Activated CD4-positive, CD25-positive, alpha-beta regulatory T cell treated with anti-CD3 and anti-CD28 coated beads, Interleukin-2, amount 50 U/mL, for 16 hours (primary cell): ENCODE measurements at regions not wholly inside any gene's neighbourhood (a gene's known extent, or its start where the extent isn't known, plus 50 kb on each side); places are given as distances from the start of the nearest gene placed in this dataset.

ENCODE experiments used
- DNase-seq: peaks from one replicate; pipeline ENCODE4 v3.0.0-alpha.2; 2020; ENCODE audit warnings: low read depth, low spot score

DNA sequence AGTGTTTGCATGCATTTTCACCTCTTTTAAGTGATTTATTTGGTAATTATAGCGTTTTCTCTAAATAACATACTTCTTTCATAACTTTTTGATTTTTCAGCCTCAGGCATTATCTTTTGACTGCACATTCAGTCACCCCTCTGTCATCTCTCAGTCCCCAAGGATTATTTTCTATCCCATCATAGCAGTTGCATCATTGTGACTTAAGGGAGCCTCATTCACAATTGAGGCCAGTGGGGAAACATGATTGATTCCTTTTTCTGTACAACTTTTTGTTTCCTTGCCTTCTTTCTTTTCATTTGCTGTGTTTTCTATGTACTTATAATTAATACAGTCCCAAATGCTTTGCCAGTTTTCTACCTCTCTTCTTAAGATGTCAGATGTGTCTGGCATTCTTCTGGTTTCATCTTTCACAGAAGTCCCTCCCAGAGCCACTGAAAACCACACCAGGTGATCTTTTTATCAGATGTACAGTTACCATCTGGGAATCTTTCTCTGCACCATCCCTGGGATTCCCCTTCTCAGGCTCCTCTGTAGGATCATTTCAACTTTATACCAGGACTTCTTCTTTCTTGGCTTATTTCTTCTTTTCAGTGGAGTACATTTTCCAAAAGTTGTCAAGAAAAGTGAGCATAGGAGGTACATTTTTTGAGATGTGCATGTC, 151.4 kb downstream of the RAP2B start:
- no peak for DNase-seq

GRCh38 chr3:153314038-153314437, 152.0 kb downstream of the RAP2B start:
- no peak for DNase-seq

- DNase-seq: no peak
These were observed 153.8 kb downstream of the RAP2B start for GRCh38 chr3:153315781-153316180.

GRCh38 chr3:153319705-153320554, 157.9 kb downstream of the RAP2B start:
- no peak for DNase-seq

DNA sequence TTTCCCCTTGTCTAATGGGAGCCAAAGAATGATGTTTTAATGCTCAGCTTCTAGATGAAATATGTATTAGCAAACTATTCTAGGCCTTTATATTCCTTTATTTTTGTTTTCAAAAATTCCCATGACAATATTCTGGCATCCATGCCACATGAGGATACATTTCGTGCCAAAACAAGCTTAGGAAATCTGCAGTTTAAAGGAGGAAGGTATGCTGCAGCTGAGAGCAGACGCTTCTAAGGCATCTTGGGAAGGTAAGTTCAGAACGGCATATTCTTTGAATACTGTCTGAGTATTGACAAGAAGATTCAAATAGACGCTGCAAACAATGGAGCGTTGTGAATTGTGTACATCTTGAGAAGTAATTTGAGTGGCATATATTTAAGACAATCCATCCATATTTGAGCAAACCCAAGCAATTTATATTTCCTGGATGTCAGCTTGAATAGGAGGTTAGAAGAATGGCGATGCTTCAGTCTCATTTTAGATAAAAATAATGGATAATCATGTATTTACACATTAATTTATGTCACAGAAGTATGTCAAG, 158.6 kb downstream of the RAP2B start:
- DNase-seq: no peak

GRCh38 chr3:153328690-153329089, 166.7 kb downstream of the RAP2B start:
- no peak for DNase-seq

- DNase-seq: no peak
These were observed 168.9 kb downstream of the RAP2B start for GRCh38 chr3:153330901-153331300.

DNA sequence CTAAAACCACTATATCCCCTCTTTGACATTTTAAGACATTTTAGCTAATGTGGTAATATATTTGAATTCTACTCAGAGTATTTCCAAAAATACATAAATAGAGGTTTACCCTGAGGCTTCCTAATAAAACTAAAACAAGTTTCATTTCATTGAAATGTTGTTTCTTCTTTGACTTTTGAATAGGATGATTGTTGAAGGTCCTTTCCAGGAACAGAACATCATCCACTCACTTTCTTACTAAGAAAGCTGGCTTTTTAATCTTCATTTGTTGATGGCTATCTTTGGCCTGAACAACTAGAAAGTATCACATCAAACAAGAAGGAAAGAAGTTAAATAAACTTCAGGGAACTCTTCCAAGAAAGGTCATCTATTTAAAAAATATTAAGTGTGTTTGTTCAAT, 169.7 kb downstream of the RAP2B start:
- no peak for DNase-seq

- no peak for DNase-seq
These were observed 172.5 kb downstream of the RAP2B start for GRCh38 chr3:153334558-153334957.

GRCh38 chr3:153337369-153337768, 175.3 kb downstream of the RAP2B start:
- DNase-seq: no peak

GRCh38 chr3:153338487-153338886, 176.5 kb downstream of the RAP2B start:
- DNase-seq: no peak

DNA sequence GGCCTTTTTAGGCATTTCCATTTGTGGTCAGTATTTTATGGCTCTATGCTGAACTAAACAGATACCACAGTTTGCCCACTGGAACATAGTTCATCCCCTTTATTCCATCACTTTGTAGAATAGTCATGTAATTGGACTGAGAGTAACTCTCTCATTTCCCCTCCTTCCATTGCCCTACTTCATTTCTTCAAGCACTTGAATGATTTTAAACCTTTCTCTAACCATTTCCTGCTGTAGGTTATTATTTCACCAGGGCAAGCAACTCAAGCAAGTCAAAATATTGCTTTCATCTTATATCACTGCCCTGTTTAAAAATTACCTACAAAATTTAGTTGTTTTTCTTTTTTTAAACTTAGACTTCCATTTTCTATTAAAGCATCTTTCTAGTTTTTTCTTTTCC, 177.0 kb downstream of the RAP2B start:
- DNase-seq: no peak

GRCh38 chr3:153343988-153344782, 182.2 kb downstream of the RAP2B start:
- no peak for DNase-seq

GRCh38 chr3:153348457-153349107, 186.6 kb downstream of the RAP2B start:
- no peak for DNase-seq

DNA sequence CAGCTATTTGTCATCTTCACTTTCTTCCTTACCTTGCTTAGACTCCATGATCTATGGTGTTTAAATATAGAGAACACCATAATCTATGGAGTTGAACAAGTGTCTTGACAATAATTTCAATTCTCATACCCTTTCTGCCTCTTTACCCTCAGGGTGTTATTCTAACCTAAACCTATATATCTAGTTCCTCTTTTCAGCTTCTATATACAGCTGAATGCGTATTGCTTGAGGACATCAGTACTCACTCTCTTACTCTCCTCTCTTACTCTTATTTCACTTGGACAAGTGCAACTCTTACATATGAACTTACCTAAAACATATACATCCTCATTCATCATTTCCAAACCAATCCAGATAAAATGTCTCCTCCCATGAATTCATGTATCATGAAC, 187.1 kb downstream of the RAP2B start:
- DNase-seq: no peak

DNA sequence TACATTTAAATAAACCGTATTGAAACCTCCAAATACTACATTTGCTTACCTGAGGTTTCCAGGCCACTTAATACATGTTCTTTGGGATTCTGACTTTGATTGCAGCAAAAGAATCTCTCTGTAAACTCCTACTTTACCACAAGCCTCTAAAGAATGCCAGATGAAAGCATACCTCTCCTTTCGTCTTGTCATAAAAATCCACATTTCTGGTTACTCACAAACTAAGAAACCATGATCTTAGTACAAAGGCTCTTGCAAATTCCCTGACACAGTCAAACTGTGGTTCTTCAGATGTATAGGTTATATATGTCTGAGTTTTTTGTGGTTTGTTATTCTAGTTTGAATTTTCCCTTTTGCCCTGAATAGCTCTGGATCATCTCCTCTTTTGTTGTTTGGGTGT, 188.4 kb downstream of the RAP2B start:
- no peak for DNase-seq

DNA sequence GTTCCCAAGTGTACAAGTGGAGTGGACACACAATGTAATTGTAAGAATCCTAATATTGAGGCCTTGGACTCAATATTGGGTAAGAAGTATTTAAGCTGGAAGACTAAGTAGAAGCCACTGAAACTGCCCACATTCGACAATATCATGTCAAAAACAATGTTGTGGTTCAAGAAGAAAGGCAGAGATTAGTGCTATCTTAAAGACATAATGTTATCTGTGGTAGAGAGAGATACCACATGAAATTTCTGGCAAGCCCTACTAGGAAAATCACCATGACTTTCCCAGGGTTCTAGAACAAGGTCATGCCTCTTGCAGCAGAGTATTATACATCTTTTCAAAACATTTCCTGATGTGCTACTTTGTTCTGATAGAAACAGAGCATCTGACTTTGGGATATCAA, 192.6 kb downstream of the RAP2B start:
- no peak for DNase-seq

DNA sequence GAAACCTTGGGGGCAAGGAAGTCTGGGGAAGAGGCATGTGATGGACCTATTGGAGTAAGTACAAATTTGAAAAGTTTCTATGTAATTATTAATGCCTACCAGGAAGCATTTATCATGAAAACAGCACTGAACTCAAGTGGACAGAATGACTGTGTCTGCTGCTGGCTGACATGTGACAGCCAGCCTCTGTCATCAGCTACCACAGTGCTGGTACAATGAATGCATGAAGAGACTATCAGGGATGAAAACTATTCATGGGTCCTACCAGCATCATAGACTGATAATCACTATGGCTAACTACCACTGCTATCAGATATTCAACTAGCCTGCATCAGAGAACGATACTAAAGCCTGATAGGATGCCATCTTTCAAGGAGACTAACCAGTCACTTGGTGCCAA, 193.5 kb downstream of the RAP2B start:
- DNase-seq: no peak

GRCh38 chr3:153356908-153357307, 194.9 kb downstream of the RAP2B start:
- no peak for DNase-seq

DNA sequence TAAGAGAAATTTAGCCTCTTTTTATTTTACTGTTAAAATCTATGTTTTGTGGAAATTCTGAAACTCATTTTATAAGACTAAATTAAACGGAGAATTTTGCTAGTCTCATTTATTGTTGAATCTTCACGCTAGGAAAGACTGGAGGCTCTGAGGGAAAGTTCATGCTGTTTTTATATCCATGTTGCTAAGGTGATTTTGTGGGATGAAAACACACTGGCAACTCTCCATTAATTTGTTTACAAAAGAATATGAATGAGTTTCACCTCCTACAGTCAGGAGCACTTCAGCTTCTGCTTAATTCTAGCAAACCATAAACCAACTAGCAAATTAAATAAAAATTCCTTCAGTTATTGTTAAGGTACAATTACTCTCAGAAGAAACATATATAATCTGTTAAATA, 195.4 kb downstream of the RAP2B start:
- no peak for DNase-seq

DNA sequence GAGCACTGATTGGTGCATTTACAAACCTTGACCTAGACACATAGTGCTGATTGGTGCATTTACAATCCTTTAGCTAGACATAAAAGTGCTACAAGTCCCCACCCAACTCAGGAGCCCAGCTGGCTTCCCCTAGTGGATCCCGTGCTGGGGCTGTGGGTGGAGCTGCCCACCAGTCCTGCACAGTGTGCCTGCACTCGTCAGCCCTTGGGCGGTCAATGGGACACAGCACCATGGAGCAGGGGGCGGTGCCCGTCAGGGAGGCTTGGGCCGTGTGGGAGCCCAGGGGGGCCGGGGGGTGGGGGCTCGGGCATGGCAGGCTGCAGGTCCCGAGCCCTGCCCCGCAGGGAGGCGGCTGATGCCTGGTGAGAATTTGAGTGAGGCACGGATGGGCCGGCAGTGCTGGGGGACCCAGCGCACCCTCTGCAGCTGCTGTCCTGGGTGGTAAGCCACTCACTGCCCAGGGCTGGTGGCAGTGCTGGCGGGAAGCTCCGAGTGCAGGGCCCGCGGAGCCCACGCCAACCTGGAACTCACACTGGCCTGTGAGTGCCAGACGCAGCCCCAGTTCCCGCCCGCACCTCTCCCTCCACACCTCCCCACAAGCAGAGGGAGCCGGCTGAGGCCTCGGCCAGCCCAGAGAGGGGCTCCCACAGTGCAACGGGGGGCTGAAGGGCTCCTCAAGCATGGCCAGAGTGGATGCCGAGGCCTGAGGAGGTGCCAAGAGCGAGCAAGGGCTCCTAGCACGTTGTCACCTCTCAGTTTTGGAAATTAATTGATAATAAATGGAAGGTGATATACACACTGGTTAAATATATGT, 207.7 kb downstream of the RAP2B start:
- no peak for DNase-seq
